Lower lobe of right lung (tissue), 2 donors: ENCODE measurements at regions not wholly inside any gene's neighbourhood (a gene's known extent, or its start where the extent isn't known, plus 50 kb on each side); places are given as distances from the start of the nearest gene placed in this dataset.

ENCODE experiments used
- ATAC-seq, 2 donors: fragments of 200-7000 bp; cut with Tn5 transposase; one replicate each; pipeline ENCODE4 v1.9.1; 2020 to 2022; ENCODE audit warnings: mild to moderate bottlenecking in 2 of 2, moderate library complexity in 2 of 2
- DNase-seq: peaks from one replicate; pipeline ENCODE4 v3.0.0-alpha.2; 2020
- H3K27ac ChIP-seq: fragments of 200-600 bp; one replicate; pipeline ENCODE4 v1.8.0; 2022
- H3K27me3 ChIP-seq: fragments of 200-600 bp; one replicate; pipeline ENCODE4 v1.8.0; 2022; ENCODE audit warnings: low read depth
- H3K36me3 ChIP-seq: fragments of 200-600 bp; one replicate; pipeline ENCODE4 v1.8.0; 2022; ENCODE audit warnings: mild to moderate bottlenecking
- H3K4me1 ChIP-seq: fragments of 200-600 bp; one replicate; pipeline ENCODE4 v1.8.0; 2022
- H3K4me3 ChIP-seq: fragments of 200-600 bp; one replicate; pipeline ENCODE4 v1.8.0; 2022; ENCODE audit warnings: mild to moderate bottlenecking
- H3K9me3 ChIP-seq: fragments of 200-600 bp; one replicate; pipeline ENCODE4 v1.8.0; 2022
- CTCF ChIP-seq: fragments of 200-600 bp; IDR thresholded peaks from one replicate; pipeline ENCODE4 v1.8.0; 2022; ENCODE audit warnings: antibody characterized with exemption, mild to moderate bottlenecking
- intact Hi-C: fragments of 100-400 bp; cut with DNase I; formaldehyde crosslinking; loops from one replicate; pipeline ENCODE4 v1.11.0; 2022
- donor health status: DM: no; HTN: yes; CAD: no; lungs with severe emphysema.

GRCh38 chr10:16182144-16182543, 254.7 kb upstream of the PTER start:
- Histone ChIP-seq H3K4me3 (no peak overlapping the region), H3K4me1 (no peaks in the 10 kb centered on the region), H3K36me3 (no peaks in the 10 kb centered on the region), H3K27ac (no peak overlapping the region), H3K9me3 (no peaks in the 10 kb centered on the region), H3K27me3 (no peaks in the 10 kb centered on the region)
- TF ChIP-seq CTCF: no peak
- ATAC-seq: no peak
- intact Hi-C loops: no loop called here
- no peak for DNase-seq

- DNase-seq (no peak), ATAC-seq (no peak)
- no peaks in the 10 kb centered on the region for H3K9me3 ChIP-seq
- H3K4me1 ChIP-seq: no peaks in the 10 kb centered on the region
- no peaks in the 10 kb centered on the region for H3K27me3 ChIP-seq
- no peak overlapping the region for H3K27ac ChIP-seq
- TF ChIP-seq CTCF: no peak
- H3K4me3 ChIP-seq: no peak overlapping the region
- H3K36me3 ChIP-seq: no peaks in the 10 kb centered on the region
- intact Hi-C loops: no loop called here
Measured at GRCh38 chr10:16182688-16183087, 254.1 kb upstream of the PTER start.

GRCh38 chr10:16184096-16184597, 252.7 kb upstream of the PTER start:
- no peak overlapping the region for H3K4me3 ChIP-seq
- H3K27ac ChIP-seq: no peak overlapping the region
- intact Hi-C loops: no loop called here
- no peaks in the 10 kb centered on the region for H3K27me3 ChIP-seq
- no peak for TF ChIP-seq CTCF
- H3K36me3 ChIP-seq: no peaks in the 10 kb centered on the region
- H3K9me3 ChIP-seq: no peaks in the 10 kb centered on the region
- no peak for ATAC-seq
- no peak for DNase-seq
- no peaks in the 10 kb centered on the region for H3K4me1 ChIP-seq

- DNase-seq (no peak), ATAC-seq (no peak)
- Histone ChIP-seq H3K27ac (no peak overlapping the region), H3K9me3 (no peaks in the 10 kb centered on the region), H3K4me3 (no peak overlapping the region), H3K36me3 (no peaks in the 10 kb centered on the region), H3K27me3 (no peaks in the 10 kb centered on the region), H3K4me1 (no peaks in the 10 kb centered on the region)
- no peak for TF ChIP-seq CTCF
- intact Hi-C loops: no loop called here
Measured at GRCh38 chr10:16184906-16185305, 251.9 kb upstream of the PTER start.

- H3K9me3 ChIP-seq: no peaks in the 10 kb centered on the region
- no peaks in the 10 kb centered on the region for H3K4me1 ChIP-seq
- no peaks in the 10 kb centered on the region for H3K27me3 ChIP-seq
- no peak for TF ChIP-seq CTCF
- ATAC-seq: no peak
- H3K4me3 ChIP-seq: no peak overlapping the region
- intact Hi-C loops: no loop called here
- no peak for DNase-seq
- no peaks in the 10 kb centered on the region for H3K36me3 ChIP-seq
- no peak overlapping the region for H3K27ac ChIP-seq
Measured at GRCh38 chr10:16186564-16186963, 250.2 kb upstream of the PTER start.

- no peak for ATAC-seq
- TF ChIP-seq CTCF: no peak
- no peaks in the 10 kb centered on the region for H3K4me1 ChIP-seq
- no peaks in the 10 kb centered on the region for H3K36me3 ChIP-seq
- no peak overlapping the region for H3K27ac ChIP-seq
- DNase-seq: no peak
- intact Hi-C loops: no loop called here
- no peaks in the 10 kb centered on the region for H3K9me3 ChIP-seq
- no peak overlapping the region for H3K4me3 ChIP-seq
- H3K27me3 ChIP-seq: no peaks in the 10 kb centered on the region
Measured at GRCh38 chr10:16187161-16187560, 249.6 kb upstream of the PTER start.
